ENCODE measurements at regions not wholly inside any gene's neighbourhood (a gene's known extent, or its start where the extent isn't known, plus 50 kb on each side); places are given as distances from the start of the nearest gene placed in this dataset.
A peak's percentile ranks its signal among the peaks of the same experiment; 100 is the strongest.

- no peaks in the 10 kb centered on the region for H3K27me3 Mint-ChIP-seq
- H3K4me1 Mint-ChIP-seq = peaks cover 53% of the 10 kb centered on the region
- peaks cover 29% of the 10 kb centered on the region for H3K36me3 Mint-ChIP-seq (ENCODE audit: low read depth)
- no peak overlapping the region for H3K4me3 Mint-ChIP-seq
- H3K9me3 Mint-ChIP-seq = peaks cover 12% of the 10 kb centered on the region
- peak overlapping the region; percentile 67 for H3K27ac Mint-ChIP-seq
- CTCF ChIA-PET = interaction anchor here (0.8 to 1.6 kb wide), 4 partner anchors 12 to 160 kb away, joined by 3 read pairs; no protein-coding TSS in a partner anchor
- POLR2A ChIA-PET = interaction anchor here (1.2 kb wide), 1 partner anchor 11 kb away, joined by 4 read pairs; no protein-coding TSS in a partner anchor
- DNase-seq = no peak
Measured at GRCh38 chr3:72426618-72427397, 421.4 kb downstream of the SHQ1 start.

- peaks cover 24% of the 10 kb centered on the region for H3K9me3 Mint-ChIP-seq
- no peaks in the 10 kb centered on the region for H3K27me3 Mint-ChIP-seq
- ChIA-PET CTCF (no interaction called here), POLR2A (no interaction called here)
- no peak for DNase-seq
- H3K36me3 Mint-ChIP-seq (ENCODE audit: low read depth) = peaks cover 37% of the 10 kb centered on the region
- H3K27ac Mint-ChIP-seq = no peak overlapping the region
- no peak overlapping the region for H3K4me3 Mint-ChIP-seq
- peaks cover 42% of the 10 kb centered on the region for H3K4me1 Mint-ChIP-seq
Measured at GRCh38 chr3:72423643-72424042, 424.6 kb downstream of the SHQ1 start.

GRCh38 chr3:72421786-72422185 is 426.5 kb downstream of the SHQ1 start:
- Mint-ChIP-seq H3K4me3 (no peak overlapping the region), H3K36me3 (ENCODE audit: low read depth) (peaks cover 34% of the 10 kb centered on the region), H3K27ac (no peak overlapping the region), H3K4me1 (peaks cover 36% of the 10 kb centered on the region), H3K9me3 (peaks cover 24% of the 10 kb centered on the region), H3K27me3 (no peaks in the 10 kb centered on the region)
- CTCF ChIA-PET = interaction anchor here (0.6 to 1.6 kb wide), 2 partner anchors 10 to 171 kb away, joined by 3 to 4 read pairs; no protein-coding TSS in a partner anchor
- POLR2A ChIA-PET = interaction anchor here (0.7 kb wide), 1 partner anchor 343 kb away, joined by 5 read pairs; no protein-coding TSS in a partner anchor
- DNase-seq = no peak

- ChIA-PET CTCF (interaction anchor here (0.6 to 1.6 kb wide), 2 partner anchors 10 to 1059 kb away, joined by 3 to 4 read pairs; no protein-coding TSS in a partner anchor), POLR2A (interaction anchor here (0.7 kb wide), 2 partner anchors 29 to 343 kb away, joined by 3 to 5 read pairs; no protein-coding TSS in a partner anchor)
- Mint-ChIP-seq H3K27ac (no peak overlapping the region), H3K4me3 (no peak overlapping the region), H3K27me3 (no peaks in the 10 kb centered on the region), H3K36me3 (ENCODE audit: low read depth) (peaks cover 29% of the 10 kb centered on the region), H3K4me1 (peaks cover 32% of the 10 kb centered on the region), H3K9me3 (peaks cover 21% of the 10 kb centered on the region)
- no peak for DNase-seq
Measured at GRCh38 chr3:72421126-72421525, 427.1 kb downstream of the SHQ1 start.

GRCh38 chr3:72418856-72419255 is 429.4 kb downstream of the SHQ1 start:
- no peak for DNase-seq
- Mint-ChIP-seq H3K27me3 (no peaks in the 10 kb centered on the region), H3K4me3 (no peak overlapping the region), H3K9me3 (peaks cover 21% of the 10 kb centered on the region), H3K27ac (no peak overlapping the region), H3K4me1 (peaks cover 25% of the 10 kb centered on the region), H3K36me3 (ENCODE audit: low read depth) (peaks cover 31% of the 10 kb centered on the region)
- POLR2A ChIA-PET = no interaction called here
- CTCF ChIA-PET = interaction anchor here (1.6 kb wide), 1 partner anchor 11 kb away, joined by 5 read pairs; no protein-coding TSS in a partner anchor

GRCh38 chr3:72418244-72418643 is 430.0 kb downstream of the SHQ1 start:
- POLR2A ChIA-PET = no interaction called here
- Mint-ChIP-seq H3K36me3 (ENCODE audit: low read depth) (peaks cover 28% of the 10 kb centered on the region), H3K27ac (no peak overlapping the region), H3K4me1 (peaks cover 29% of the 10 kb centered on the region), H3K27me3 (no peaks in the 10 kb centered on the region), H3K4me3 (no peak overlapping the region), H3K9me3 (peaks cover 21% of the 10 kb centered on the region)
- CTCF ChIA-PET = interaction anchor here (1.6 kb wide), 1 partner anchor 11 kb away, joined by 5 read pairs; no protein-coding TSS in a partner anchor
- no peak for DNase-seq

- no peaks in the 10 kb centered on the region for H3K9me3 Mint-ChIP-seq
- CTCF ChIA-PET = no interaction called here
- H3K27me3 Mint-ChIP-seq = no peaks in the 10 kb centered on the region
- H3K36me3 Mint-ChIP-seq (ENCODE audit: low read depth) = peaks cover 6% of the 10 kb centered on the region
- H3K27ac Mint-ChIP-seq = no peak overlapping the region
- no peak overlapping the region for H3K4me3 Mint-ChIP-seq
- POLR2A ChIA-PET = no interaction called here
- H3K4me1 Mint-ChIP-seq = peaks cover 55% of the 10 kb centered on the region
- DNase-seq = no peak
Measured at GRCh38 chr3:72414481-72415016, 433.7 kb downstream of the SHQ1 start.

- POLR2A ChIA-PET = no interaction called here
- CTCF ChIA-PET = no interaction called here
- Mint-ChIP-seq H3K36me3 (ENCODE audit: low read depth) (peaks cover 6% of the 10 kb centered on the region), H3K9me3 (no peaks in the 10 kb centered on the region), H3K27me3 (no peaks in the 10 kb centered on the region), H3K27ac (no peak overlapping the region), H3K4me3 (no peak overlapping the region), H3K4me1 (peaks cover 63% of the 10 kb centered on the region)
- DNase-seq = no peak
Measured at GRCh38 chr3:72413228-72413627, 435.0 kb downstream of the SHQ1 start.

GRCh38 chr3:72412340-72412956 is 435.8 kb downstream of the SHQ1 start:
- Mint-ChIP-seq H3K9me3 (no peaks in the 10 kb centered on the region), H3K4me3 (no peak overlapping the region), H3K36me3 (ENCODE audit: low read depth) (peaks cover 6% of the 10 kb centered on the region), H3K27me3 (no peaks in the 10 kb centered on the region), H3K27ac (no peak overlapping the region), H3K4me1 (peaks cover 63% of the 10 kb centered on the region)
- ChIA-PET POLR2A (no interaction called here), CTCF (interaction anchor here (1.5 kb wide), 1 partner anchor 9 kb away, joined by 4 read pairs; no protein-coding TSS in a partner anchor)
- DNase-seq = no peak

GRCh38 chr3:72411843-72412242 is 436.4 kb downstream of the SHQ1 start:
- Mint-ChIP-seq H3K9me3 (no peaks in the 10 kb centered on the region), H3K36me3 (ENCODE audit: low read depth) (peaks cover 6% of the 10 kb centered on the region), H3K4me1 (peaks cover 62% of the 10 kb centered on the region), H3K27me3 (no peaks in the 10 kb centered on the region), H3K4me3 (no peak overlapping the region), H3K27ac (no peak overlapping the region)
- no peak for DNase-seq
- CTCF ChIA-PET = interaction anchor here (1.1 to 1.5 kb wide), 2 partner anchors 10 to 11 kb away, joined by 3 to 4 read pairs; no protein-coding TSS in a partner anchor
- POLR2A ChIA-PET = no interaction called here

GRCh38 chr3:72411126-72411525 is 437.1 kb downstream of the SHQ1 start:
- no peak for DNase-seq
- peaks cover 63% of the 10 kb centered on the region for H3K4me1 Mint-ChIP-seq
- POLR2A ChIA-PET = interaction anchor here (0.5 kb wide), 1 partner anchor 36 kb away, joined by 3 read pairs; no protein-coding TSS in a partner anchor
- no peaks in the 10 kb centered on the region for H3K27me3 Mint-ChIP-seq
- H3K27ac Mint-ChIP-seq = no peak overlapping the region
- H3K4me3 Mint-ChIP-seq = no peak overlapping the region
- CTCF ChIA-PET = interaction anchor here (0.6 to 1.5 kb wide), 3 partner anchors 10 to 290 kb away, joined by 3 to 4 read pairs (median 3); no protein-coding TSS in a partner anchor
- peaks cover 6% of the 10 kb centered on the region for H3K36me3 Mint-ChIP-seq (ENCODE audit: low read depth)
- no peaks in the 10 kb centered on the region for H3K9me3 Mint-ChIP-seq

- Mint-ChIP-seq H3K4me1 (peaks cover 66% of the 10 kb centered on the region), H3K27ac (no peak overlapping the region), H3K4me3 (no peak overlapping the region), H3K36me3 (ENCODE audit: low read depth) (peaks cover 6% of the 10 kb centered on the region), H3K9me3 (no peaks in the 10 kb centered on the region), H3K27me3 (no peaks in the 10 kb centered on the region)
- no peak for DNase-seq
- POLR2A ChIA-PET = no interaction called here
- CTCF ChIA-PET = no interaction called here
Measured at GRCh38 chr3:72408983-72409779, 439.1 kb downstream of the SHQ1 start.
